Ascending aorta (tissue), 2 donors: ENCODE measurements at regions not wholly inside any gene's neighbourhood (a gene's known extent, or its start where the extent isn't known, plus 50 kb on each side); places are given as distances from the start of the nearest gene placed in this dataset.
A peak's percentile ranks its signal among the peaks of the same experiment; 100 is the strongest.
"Not testable (repeated sequence)": the region's sequence is repeated elsewhere in the genome, so short reads cannot be mapped to it uniquely, and the experiment has no call there.

ENCODE experiments used
- DNase-seq, 2 donors: peaks; one replicate each; pipeline ENCODE4 v3.0.0-alpha.2; 2019; ENCODE audit warnings: low spot score in 2 of 2
- H3K27ac ChIP-seq, 2 donors: fragments of 200-600 bp; sonication (generic); one replicate each; pipeline ENCODE4 v1.5.1; 2016 to 2017; ENCODE audit warnings: mild to moderate bottlenecking in 1 of 2
- H3K27me3 ChIP-seq: fragments of 200-600 bp; sonication (generic); one replicate; pipeline ENCODE4 v1.5.1; 2017
- H3K36me3 ChIP-seq, 2 donors: fragments of 200-600 bp; sonication (generic); one replicate each; pipeline ENCODE4 v1.5.1; 2016
- H3K4me1 ChIP-seq, 2 donors: fragments of 200-600 bp; sonication (generic); one replicate each; pipeline ENCODE4 v1.5.1; 2016 to 2017; ENCODE audit warnings: mild to moderate bottlenecking in 1 of 2
- H3K4me3 ChIP-seq, 2 donors: fragments of 200-600 bp; sonication (generic); one replicate each; pipeline ENCODE4 v1.5.1; 2016 to 2017; ENCODE audit warnings: mild to moderate bottlenecking in 1 of 2
- H3K9me3 ChIP-seq, 2 donors: fragments of 200-600 bp; sonication (generic); one replicate each; pipeline ENCODE4 v1.5.1; 2016
- intact Hi-C: fragments of 100-400 bp; cut with DNase I; formaldehyde crosslinking; loops from one replicate; pipeline ENCODE4 v1.15.1; 2023

- not testable (repeated sequence) for H3K9me3 ChIP-seq, H3K4me3 ChIP-seq
- H3K4me1 ChIP-seq = peaks cover 6 to 19% of the 10 kb centered on the region in 2 donors
Observed at GRCh38 chr16:29287871-29288535, 118.5 kb downstream of the NPIPB11 start.

GRCh38 chr16:29287246-29287645, 119.3 kb downstream of the NPIPB11 start:
- H3K9me3 ChIP-seq, H3K27ac ChIP-seq, H3K36me3 ChIP-seq, H3K27me3 ChIP-seq, intact Hi-C loops, H3K4me3 ChIP-seq: not testable (repeated sequence)
- H3K4me1 ChIP-seq = peaks cover 6 to 17% of the 10 kb centered on the region in 2 donors
- peak in 1 of 2 donors; percentile 38 for DNase-seq

More at GRCh38 chr16:29287871-29288535, 118.5 kb downstream of the NPIPB11 start:
- H3K36me3 ChIP-seq, H3K27me3 ChIP-seq, intact Hi-C loops: not testable (repeated sequence)
- DNase-seq = peak in 1 of 2 donors; percentile 67
- H3K27ac ChIP-seq = peak overlapping the region; percentile 27 to 46

- H3K9me3 ChIP-seq, H3K27ac ChIP-seq, H3K27me3 ChIP-seq, H3K36me3 ChIP-seq, intact Hi-C loops, H3K4me3 ChIP-seq: not testable (repeated sequence)
- peaks cover 6 to 17% of the 10 kb centered on the region in 2 donors for H3K4me1 ChIP-seq
- peak in 1 of 2 donors; percentile 41 for DNase-seq
Observed at GRCh38 chr16:29286796-29287195, 119.7 kb downstream of the NPIPB11 start.

- H3K9me3 ChIP-seq, H3K36me3 ChIP-seq, DNase-seq, H3K27ac ChIP-seq, H3K27me3 ChIP-seq, H3K4me3 ChIP-seq, intact Hi-C loops: not testable (repeated sequence)
- peaks cover 3 to 11% of the 10 kb centered on the region in 2 donors for H3K4me1 ChIP-seq
Observed at GRCh38 chr16:29286161-29286560, 120.3 kb downstream of the NPIPB11 start.

GRCh38 chr16:29285151-29285885, 121.2 kb downstream of the NPIPB11 start:
- H3K36me3 ChIP-seq, H3K4me1 ChIP-seq, DNase-seq, H3K9me3 ChIP-seq, H3K4me3 ChIP-seq, H3K27me3 ChIP-seq, intact Hi-C loops, H3K27ac ChIP-seq: not testable (repeated sequence)

- H3K36me3 ChIP-seq, H3K27ac ChIP-seq, H3K4me3 ChIP-seq, H3K4me1 ChIP-seq, H3K27me3 ChIP-seq, H3K9me3 ChIP-seq, intact Hi-C loops: not testable (repeated sequence)
- DNase-seq = peak in 1 of 2 donors; percentile 49
Observed at GRCh38 chr16:29284723-29285122, 121.8 kb downstream of the NPIPB11 start.

GRCh38 chr16:29284159-29284558, 122.4 kb downstream of the NPIPB11 start:
- H3K27ac ChIP-seq, H3K36me3 ChIP-seq, intact Hi-C loops, H3K4me3 ChIP-seq, H3K27me3 ChIP-seq, DNase-seq, H3K9me3 ChIP-seq, H3K4me1 ChIP-seq: not testable (repeated sequence)

- H3K27ac ChIP-seq, DNase-seq, H3K4me1 ChIP-seq, H3K36me3 ChIP-seq, H3K4me3 ChIP-seq, H3K27me3 ChIP-seq, intact Hi-C loops, H3K9me3 ChIP-seq: not testable (repeated sequence)
Observed at GRCh38 chr16:29278097-29278871, 128.2 kb downstream of the NPIPB11 start.

- not testable (repeated sequence) for DNase-seq
Observed at GRCh38 chr16:29276446-29276845, 130.1 kb downstream of the NPIPB11 start.

GRCh38 chr16:29274055-29275035, 132.2 kb downstream of the NPIPB11 start:
- H3K27me3 ChIP-seq, H3K9me3 ChIP-seq, intact Hi-C loops, DNase-seq, H3K4me3 ChIP-seq, H3K36me3 ChIP-seq: not testable (repeated sequence)
- Histone ChIP-seq H3K27ac (peak overlapping the region in 1 of 2 donors; percentile 37), H3K4me1 (peaks cover 11 to 17% of the 10 kb centered on the region in 2 donors)

More at GRCh38 chr16:29276446-29276845, 130.1 kb downstream of the NPIPB11 start:
- H3K4me1 ChIP-seq = peaks cover 9 to 12% of the 10 kb centered on the region in 2 donors
- intact Hi-C loops, H3K27me3 ChIP-seq, H3K4me3 ChIP-seq, H3K9me3 ChIP-seq, H3K27ac ChIP-seq, H3K36me3 ChIP-seq: not testable (repeated sequence)

- H3K27ac ChIP-seq = peak overlapping the region; percentile 68 to 70
Observed at GRCh38 chr16:29273298-29274054, 133.0 kb downstream of the NPIPB11 start.

More at GRCh38 chr16:29273298-29274054, 133.0 kb downstream of the NPIPB11 start:
- H3K27me3 ChIP-seq, H3K9me3 ChIP-seq, H3K4me3 ChIP-seq, DNase-seq, H3K36me3 ChIP-seq, intact Hi-C loops: not testable (repeated sequence)
- H3K4me1 ChIP-seq = peaks cover 11 to 23% of the 10 kb centered on the region in 2 donors
